ENCODE measurements at regions not wholly inside any gene's neighbourhood (a gene's known extent, or its start where the extent isn't known, plus 50 kb on each side); places are given as distances from the start of the nearest gene placed in this dataset.

GRCh38 chr16:65543781-65544740 lies 422.2 kb upstream of the CDH11 start:
- H3K4me3 ChIP-seq: no peak overlapping the region
- WGBS, 10 experiments: 29 to 95% (median 92%) methylated on average over 2 to 3 of the region's 5 CpGs; no CpG with 5 or more reads in 1 of the 10 experiments
- H3K4me1 ChIP-seq (replicated peaks in 1 of 2): peaks cover 9 to 15% of the 10 kb centered on the region in 2 donors
- ATAC-seq (replicated peaks in 6 of 8): no peak
- no peak overlapping the region for H3K27ac ChIP-seq
- in situ Hi-C loops (cut with MboI; ENCODE audit: low pct_unique_long_range_greater_than_20kb in 2 of 9, low sequenced_read_pairs in 9 of 9, unreplicated experiment in 9 of 9): no loop called here

- in situ Hi-C loops (cut with MboI; ENCODE audit: low pct_unique_long_range_greater_than_20kb in 2 of 9, low sequenced_read_pairs in 9 of 9, unreplicated experiment in 9 of 9): no loop called here
- ATAC-seq (replicated peaks in 6 of 8): peak in 4 of 8 experiments; percentile 27 to 69 (median 61)
- 0 to 100% (median 0%) methylated on average over 1 of the region's 1 CpG; no CpG with 5 or more reads in 3 of the 10 experiments for WGBS, 10 experiments
These were observed 419.8 kb upstream of the CDH11 start for GRCh38 chr16:65541646-65542045.

GRCh38 chr16:65540901-65541300 lies 419.0 kb upstream of the CDH11 start:
- Histone ChIP-seq H3K27ac (no peak overlapping the region), H3K4me1 (replicated peaks in 1 of 2) (no peaks in the 10 kb centered on the region), H3K4me3 (no peak overlapping the region)
- in situ Hi-C loops (cut with MboI; ENCODE audit: low pct_unique_long_range_greater_than_20kb in 2 of 9, low sequenced_read_pairs in 9 of 9, unreplicated experiment in 9 of 9): no loop called here
- no peak for ATAC-seq (replicated peaks in 6 of 8)

More at GRCh38 chr16:65541646-65542045, 419.8 kb upstream of the CDH11 start:
- Histone ChIP-seq H3K4me3 (no peak overlapping the region), H3K4me1 (replicated peaks in 1 of 2) (peaks cover 0 to 4% of the 10 kb centered on the region in 2 donors), H3K27ac (no peak overlapping the region)

- 10 to 100% (median 69%) methylated on average over 1 to 3 of the region's 3 CpGs; no CpG with 5 or more reads in 1 of the 10 experiments for WGBS, 10 experiments
- Histone ChIP-seq H3K4me1 (replicated peaks in 1 of 2) (no peaks in the 10 kb centered on the region), H3K27ac (no peak overlapping the region), H3K4me3 (no peak overlapping the region)
- no peak for ATAC-seq (replicated peaks in 6 of 8)
- in situ Hi-C loops (cut with MboI; ENCODE audit: low pct_unique_long_range_greater_than_20kb in 2 of 9, low sequenced_read_pairs in 9 of 9, unreplicated experiment in 9 of 9): no loop called here
These were observed 417.1 kb upstream of the CDH11 start for GRCh38 chr16:65538976-65539375.

GRCh38 chr16:65537336-65537735 lies 415.5 kb upstream of the CDH11 start:
- ATAC-seq (replicated peaks in 6 of 8): no peak
- in situ Hi-C loops (cut with MboI; ENCODE audit: low pct_unique_long_range_greater_than_20kb in 2 of 9, low sequenced_read_pairs in 9 of 9, unreplicated experiment in 9 of 9): no loop called here
- WGBS, 10 experiments: 0 to 86% (median 42%) methylated on average over 1 of the region's 1 CpG; no CpG with 5 or more reads in 4 of the 10 experiments
- Histone ChIP-seq H3K27ac (no peak overlapping the region), H3K4me3 (no peak overlapping the region), H3K4me1 (replicated peaks in 1 of 2) (peaks cover 5 to 6% of the 10 kb centered on the region in 2 donors)

GRCh38 chr16:65534121-65534528 lies 412.3 kb upstream of the CDH11 start:
- ATAC-seq (replicated peaks in 6 of 8): no peak
- H3K4me3 ChIP-seq: no peak overlapping the region
- H3K27ac ChIP-seq: no peak overlapping the region
- in situ Hi-C loops (cut with MboI; ENCODE audit: low pct_unique_long_range_greater_than_20kb in 2 of 9, low sequenced_read_pairs in 9 of 9, unreplicated experiment in 9 of 9): no loop called here
- WGBS, 10 experiments: 10 to 100% (median 78%) methylated on average over 2 of the region's 2 CpGs; no CpG with 5 or more reads in 4 of the 10 experiments
- H3K4me1 ChIP-seq (replicated peaks in 1 of 2): peaks cover 8 to 10% of the 10 kb centered on the region in 2 donors

- H3K4me1 ChIP-seq (replicated peaks in 1 of 2): peaks cover 8 to 10% of the 10 kb centered on the region in 2 donors
- in situ Hi-C loops (cut with MboI; ENCODE audit: low pct_unique_long_range_greater_than_20kb in 2 of 9, low sequenced_read_pairs in 9 of 9, unreplicated experiment in 9 of 9): no loop called here
- ATAC-seq (replicated peaks in 6 of 8): no peak
- no peak overlapping the region for H3K4me3 ChIP-seq
- WGBS, 10 experiments: 51 to 100% (median 86%) methylated on average over 1 to 2 of the region's 2 CpGs; no CpG with 5 or more reads in 3 of the 10 experiments
- no peak overlapping the region for H3K27ac ChIP-seq
These were observed 411.0 kb upstream of the CDH11 start for GRCh38 chr16:65532846-65533245.

GRCh38 chr16:65532258-65532657 lies 410.4 kb upstream of the CDH11 start:
- in situ Hi-C loops (cut with MboI; ENCODE audit: low pct_unique_long_range_greater_than_20kb in 2 of 9, low sequenced_read_pairs in 9 of 9, unreplicated experiment in 9 of 9): no loop called here

GRCh38 chr16:65531475-65531874 lies 409.6 kb upstream of the CDH11 start:
- Histone ChIP-seq H3K4me3 (no peak overlapping the region), H3K4me1 (replicated peaks in 1 of 2) (peaks cover 8 to 10% of the 10 kb centered on the region in 2 donors), H3K27ac (no peak overlapping the region)
- in situ Hi-C loops (cut with MboI; ENCODE audit: low pct_unique_long_range_greater_than_20kb in 2 of 9, low sequenced_read_pairs in 9 of 9, unreplicated experiment in 9 of 9): no loop called here
- WGBS, 10 experiments: 40 to 100% (median 85%) methylated on average over 1 to 4 of the region's 4 CpGs; no CpG with 5 or more reads in 2 of the 10 experiments
- ATAC-seq (replicated peaks in 6 of 8): no peak

More at GRCh38 chr16:65532258-65532657, 410.4 kb upstream of the CDH11 start:
- H3K4me3 ChIP-seq: no peak overlapping the region
- ATAC-seq (replicated peaks in 6 of 8): peak in 7 of 8 experiments; percentile 41 to 77 (median 70)
- peaks cover 8 to 10% of the 10 kb centered on the region in 2 donors for H3K4me1 ChIP-seq (replicated peaks in 1 of 2)
- WGBS, 10 experiments: 3 to 40% (median 28%) methylated on average over 1 to 6 of the region's 6 CpGs; no CpG with 5 or more reads in 1 of the 10 experiments
- H3K27ac ChIP-seq: no peak overlapping the region

- in situ Hi-C loops (cut with MboI; ENCODE audit: low pct_unique_long_range_greater_than_20kb in 2 of 9, low sequenced_read_pairs in 9 of 9, unreplicated experiment in 9 of 9): no loop called here
- H3K4me3 ChIP-seq: no peak overlapping the region
- 83 to 100% (median 100%) methylated on average over 1 to 2 of the region's 2 CpGs for WGBS, 10 experiments
- ATAC-seq (replicated peaks in 6 of 8): no peak
- no peak overlapping the region for H3K27ac ChIP-seq
- H3K4me1 ChIP-seq (replicated peaks in 1 of 2): peaks cover 22 to 23% of the 10 kb centered on the region in 2 donors
These were observed 403.8 kb upstream of the CDH11 start for GRCh38 chr16:65525707-65526106.

- 42 to 100% (median 80%) methylated on average over 1 to 7 of the region's 8 CpGs; no CpG with 5 or more reads in 2 of the 10 experiments for WGBS, 10 experiments
- ATAC-seq (replicated peaks in 6 of 8): no peak
- no peak overlapping the region for H3K4me3 ChIP-seq
- in situ Hi-C loops (cut with MboI; ENCODE audit: low pct_unique_long_range_greater_than_20kb in 2 of 9, low sequenced_read_pairs in 9 of 9, unreplicated experiment in 9 of 9): no loop called here
- no peak overlapping the region for H3K27ac ChIP-seq
- peaks cover 22 to 23% of the 10 kb centered on the region in 2 donors for H3K4me1 ChIP-seq (replicated peaks in 1 of 2)
These were observed 403.1 kb upstream of the CDH11 start for GRCh38 chr16:65524997-65525396.

- Histone ChIP-seq H3K4me1 (replicated peaks in 1 of 2) (peaks cover 22 to 23% of the 10 kb centered on the region in 2 donors), H3K27ac (no peak overlapping the region), H3K4me3 (no peak overlapping the region)
- in situ Hi-C loops (cut with MboI; ENCODE audit: low pct_unique_long_range_greater_than_20kb in 2 of 9, low sequenced_read_pairs in 9 of 9, unreplicated experiment in 9 of 9): no loop called here
- WGBS, 10 experiments: 50 to 100% (median 92%) methylated on average over 2 to 3 of the region's 3 CpGs; no CpG with 5 or more reads in 1 of the 10 experiments
- ATAC-seq (replicated peaks in 6 of 8): no peak
These were observed 402.4 kb upstream of the CDH11 start for GRCh38 chr16:65524231-65524630.

- in situ Hi-C loops (cut with MboI; ENCODE audit: low pct_unique_long_range_greater_than_20kb in 2 of 9, low sequenced_read_pairs in 9 of 9, unreplicated experiment in 9 of 9): no loop called here
- Histone ChIP-seq H3K27ac (no peak overlapping the region), H3K4me3 (no peak overlapping the region), H3K4me1 (replicated peaks in 1 of 2) (peaks cover 22 to 23% of the 10 kb centered on the region in 2 donors)
- 17 to 100% (median 41%) methylated on average over 1 to 5 of the region's 5 CpGs; no CpG with 5 or more reads in 1 of the 10 experiments for WGBS, 10 experiments
- ATAC-seq (replicated peaks in 6 of 8): peak in 4 of 8 experiments; percentile 26 to 55 (median 41)
These were observed 401.6 kb upstream of the CDH11 start for GRCh38 chr16:65523283-65523944.
